ENCODE measurements at regions not wholly inside any gene's neighbourhood (a gene's known extent, or its start where the extent isn't known, plus 50 kb on each side); places are given as distances from the start of the nearest gene placed in this dataset.

GRCh38 chr11:35085531-35086165 lies 53.3 kb upstream of the CD44 start:
- no peak for DNase-seq (ENCODE audit: low read depth)
- CTCF ChIA-PET: interaction anchor here (1.2 to 1.7 kb wide), 2 partner anchors 12 to 21 kb away, joined by 3 read pairs; no protein-coding TSS in a partner anchor

GRCh38 chr11:35087648-35088047 lies 51.3 kb upstream of the CD44 start:
- CTCF ChIA-PET: interaction anchor here (1.1 to 1.5 kb wide), 2 partner anchors 22 to 57 kb away, joined by 3 read pairs; no protein-coding TSS in a partner anchor
- H3K36me3 ChIP-seq (ENCODE audit: control insufficient read depth, insufficient read depth, low read length): no peaks in the 10 kb centered on the region
- no peak overlapping the region for H3K4me3 ChIP-seq (ENCODE audit: low read depth, low read length)
- TF ChIP-seq CTCF (IDR thresholded peaks at IDR 0.05; ENCODE audit: insufficient read depth, low read depth, low read length): no peak
- H3K27me3 ChIP-seq (ENCODE audit: control insufficient read depth, insufficient read depth, low read length): no peaks in the 10 kb centered on the region
- no peak for DNase-seq (ENCODE audit: low read depth)
- POLR2A ChIA-PET: interaction anchor here (0.6 kb wide), 1 partner anchor 71 kb away, joined by 4 read pairs; no protein-coding TSS in a partner anchor

More at GRCh38 chr11:35085531-35086165, 53.3 kb upstream of the CD44 start:
- TF ChIP-seq CTCF (IDR thresholded peaks at IDR 0.05; ENCODE audit: insufficient read depth, low read depth, low read length): no peak
- Histone ChIP-seq H3K36me3 (ENCODE audit: control insufficient read depth, insufficient read depth, low read length) (no peaks in the 10 kb centered on the region), H3K27me3 (ENCODE audit: control insufficient read depth, insufficient read depth, low read length) (no peaks in the 10 kb centered on the region), H3K4me3 (ENCODE audit: low read depth, low read length) (no peak overlapping the region)
- POLR2A ChIA-PET: no interaction called here

GRCh38 chr11:35088226-35088625 lies 50.7 kb upstream of the CD44 start:
- TF ChIP-seq CTCF (IDR thresholded peaks at IDR 0.05; ENCODE audit: insufficient read depth, low read depth, low read length): no peak
- Histone ChIP-seq H3K36me3 (ENCODE audit: control insufficient read depth, insufficient read depth, low read length) (no peaks in the 10 kb centered on the region), H3K4me3 (ENCODE audit: low read depth, low read length) (no peak overlapping the region), H3K27me3 (ENCODE audit: control insufficient read depth, insufficient read depth, low read length) (no peaks in the 10 kb centered on the region)
- no peak for DNase-seq (ENCODE audit: low read depth)
- ChIA-PET POLR2A (interaction anchor here (0.6 kb wide), 1 partner anchor 70 kb away, joined by 4 read pairs; no protein-coding TSS in a partner anchor), CTCF (interaction anchor here (1.1 to 1.5 kb wide), 2 partner anchors 21 to 57 kb away, joined by 3 read pairs; no protein-coding TSS in a partner anchor)

- TF ChIP-seq CTCF (IDR thresholded peaks at IDR 0.05; ENCODE audit: insufficient read depth, low read depth, low read length): no peak
- Histone ChIP-seq H3K4me3 (ENCODE audit: low read depth, low read length) (no peak overlapping the region), H3K27me3 (ENCODE audit: control insufficient read depth, insufficient read depth, low read length) (no peaks in the 10 kb centered on the region), H3K36me3 (ENCODE audit: control insufficient read depth, insufficient read depth, low read length) (no peaks in the 10 kb centered on the region)
- POLR2A ChIA-PET: no interaction called here
- CTCF ChIA-PET: interaction anchor here (0.5 to 1.5 kb wide), 2 partner anchors 21 to 50 kb away, joined by 3 read pairs; no protein-coding TSS in a partner anchor
- no peak for DNase-seq (ENCODE audit: low read depth)
Observed at GRCh38 chr11:35088676-35089075, 50.3 kb upstream of the CD44 start.
